Colonic mucosa (tissue), 4 donors: ENCODE measurements at regions not wholly inside any gene's neighbourhood (a gene's known extent, or its start where the extent isn't known, plus 50 kb on each side); places are given as distances from the start of the nearest gene placed in this dataset.

Source experiments
- DNase-seq: peaks from one replicate; pipeline ENCODE4 v3.0.0-alpha.2; 2020
- H3K27ac ChIP-seq: fragments of 200-600 bp; one replicate; pipeline ENCODE4 v1.8.0; 2021
- H3K27me3 ChIP-seq: fragments of 200-600 bp; one replicate; pipeline ENCODE4 v1.8.0; 2021
- H3K36me3 ChIP-seq: fragments of 200-600 bp; one replicate; pipeline ENCODE4 v1.8.0; 2021
- H3K4me1 ChIP-seq: fragments of 200-600 bp; one replicate; pipeline ENCODE4 v1.8.0; 2021; ENCODE audit warnings: mild to moderate bottlenecking
- H3K4me3 ChIP-seq: fragments of 200-600 bp; one replicate; pipeline ENCODE4 v1.8.0; 2021
- H3K9ac ChIP-seq, 2 donors: one replicate each; pipeline ENCODE4 v1.7.0; 2013; ENCODE audit warnings: control low read depth in 2 of 2, low read depth in 2 of 2, low read length in 2 of 2
- H3K9me3 ChIP-seq: fragments of 200-600 bp; one replicate; pipeline ENCODE4 v1.8.0; 2021
- CTCF ChIP-seq: fragments of 200-600 bp; IDR thresholded peaks from one replicate; pipeline ENCODE4 v1.8.0; 2022; ENCODE audit warnings: antibody characterized with exemption, mild to moderate bottlenecking
- intact Hi-C: fragments of 100-400 bp; cut with DNase I; formaldehyde crosslinking; loops from one replicate; pipeline ENCODE4 v1.14.1; 2022
- donor health status: healthy.
- donor health status: DM: no; HTN: no; CAD: no.
- donor health status: DM: no; HTN: no; CAD: no.

- H3K36me3 ChIP-seq, result no peaks in the 10 kb centered on the region
- no peak overlapping the region for H3K9ac ChIP-seq
- TF ChIP-seq CTCF, result no peak
- no peaks in the 10 kb centered on the region for H3K4me1 ChIP-seq
- intact Hi-C loops, result no loop called here
- no peak overlapping the region for H3K4me3 ChIP-seq
- no peaks in the 10 kb centered on the region for H3K27me3 ChIP-seq
- H3K27ac ChIP-seq, result no peak overlapping the region
- no peaks in the 10 kb centered on the region for H3K9me3 ChIP-seq
- DNase-seq, result no peak
These were observed 119.3 kb upstream of the PITX2 start for GRCh38 chr4:110742143-110742542.

- H3K9me3 ChIP-seq, result no peaks in the 10 kb centered on the region
- no peak for TF ChIP-seq CTCF
- DNase-seq, result no peak
- H3K9ac ChIP-seq, result no peak overlapping the region
- no peaks in the 10 kb centered on the region for H3K36me3 ChIP-seq
- intact Hi-C loops, result no loop called here
- no peak overlapping the region for H3K4me3 ChIP-seq
- no peak overlapping the region for H3K27ac ChIP-seq
- no peaks in the 10 kb centered on the region for H3K27me3 ChIP-seq
- H3K4me1 ChIP-seq, result no peaks in the 10 kb centered on the region
These were observed 125.2 kb upstream of the PITX2 start for GRCh38 chr4:110748071-110748470.

GRCh38 chr4:110751183-110751582 is 128.3 kb upstream of the PITX2 start:
- Histone ChIP-seq H3K4me3 (no peak overlapping the region), H3K27ac (no peak overlapping the region), H3K27me3 (no peaks in the 10 kb centered on the region), H3K9me3 (no peaks in the 10 kb centered on the region), H3K36me3 (no peaks in the 10 kb centered on the region), H3K9ac (no peak overlapping the region), H3K4me1 (no peaks in the 10 kb centered on the region)
- DNase-seq, result no peak
- no peak for TF ChIP-seq CTCF
- intact Hi-C loops, result no loop called here

- Histone ChIP-seq H3K9me3 (no peaks in the 10 kb centered on the region), H3K27ac (no peak overlapping the region), H3K4me3 (no peak overlapping the region), H3K36me3 (no peaks in the 10 kb centered on the region), H3K27me3 (no peaks in the 10 kb centered on the region), H3K4me1 (no peaks in the 10 kb centered on the region), H3K9ac (no peak overlapping the region)
- TF ChIP-seq CTCF, result no peak
- DNase-seq, result no peak
- intact Hi-C loops, result no loop called here
These were observed 129.1 kb upstream of the PITX2 start for GRCh38 chr4:110751986-110752385.

- DNase-seq, result no peak
- no peak for TF ChIP-seq CTCF
- Histone ChIP-seq H3K4me3 (no peak overlapping the region), H3K36me3 (no peaks in the 10 kb centered on the region), H3K9ac (no peak overlapping the region), H3K27ac (no peak overlapping the region), H3K9me3 (no peaks in the 10 kb centered on the region), H3K27me3 (no peaks in the 10 kb centered on the region), H3K4me1 (no peaks in the 10 kb centered on the region)
- intact Hi-C loops, result no loop called here
These were observed 130.6 kb upstream of the PITX2 start for GRCh38 chr4:110753466-110753865.

GRCh38 chr4:110754716-110755115 is 131.8 kb upstream of the PITX2 start:
- Histone ChIP-seq H3K27me3 (no peaks in the 10 kb centered on the region), H3K4me1 (no peaks in the 10 kb centered on the region), H3K4me3 (no peak overlapping the region), H3K36me3 (no peaks in the 10 kb centered on the region), H3K9me3 (no peaks in the 10 kb centered on the region), H3K27ac (no peak overlapping the region), H3K9ac (no peak overlapping the region)
- DNase-seq, result no peak
- intact Hi-C loops, result no loop called here
- no peak for TF ChIP-seq CTCF
